Fibroblast of lung (primary cell): ENCODE measurements at regions not wholly inside any gene's neighbourhood (a gene's known extent, or its start where the extent isn't known, plus 50 kb on each side); places are given as distances from the start of the nearest gene placed in this dataset.

Experiments used
- DNase-seq, 2 donors: peaks; one replicate each; pipeline versions ENCODE4 v3.0.0 to v3.0.0-alpha.2; 2010; ENCODE audit warnings: low read depth in 2 of 2
- H2AFZ ChIP-seq: 2 replicates; pipeline ENCODE4 v1.5.1; 2012; ENCODE audit warnings: low read length, control low read depth, inconsistent platforms
- H3K27ac ChIP-seq: 2 replicates; pipeline ENCODE4 v1.5.1; 2011; ENCODE audit warnings: low read length, control low read depth; ENCODE audit not compliant: insufficient read depth
- H3K27me3 ChIP-seq: 2 replicates; pipeline ENCODE4 v1.5.1; 2011; ENCODE audit warnings: mild to moderate bottlenecking, low read length; ENCODE audit not compliant: control insufficient read depth, insufficient read depth
- H3K36me3 ChIP-seq: 2 replicates; pipeline ENCODE4 v1.5.1; 2011; ENCODE audit warnings: low read length; ENCODE audit not compliant: control insufficient read depth, insufficient read depth
- H3K4me1 ChIP-seq: 2 replicates; pipeline ENCODE4 v1.5.1; 2011; ENCODE audit warnings: low read length; ENCODE audit not compliant: control insufficient read depth, insufficient read depth; ENCODE audit errors: extremely low read depth
- H3K4me2 ChIP-seq: 2 replicates; pipeline ENCODE4 v1.5.1; 2011; ENCODE audit warnings: low read length, control low read depth; ENCODE audit not compliant: insufficient read depth; ENCODE audit errors: extremely low read depth
- H3K4me3 ChIP-seq, 4 experiments: fragments of 200-600 bp in 1 of 4; sonication (generic) in 1 of 4; replicated peaks in 1 of 4; 2 replicates each; pipeline ENCODE4 v1.5.1; 2011 to 2016; ENCODE audit warnings: low read length in 4 of 4, low read depth in 3 of 4, mild to moderate bottlenecking in 3 of 4, control low read depth in 2 of 4, inconsistent platforms in 1 of 4, mixed read lengths in 1 of 4; ENCODE audit not compliant: insufficient read depth in 1 of 4; ENCODE audit errors: control extremely low read depth in 1 of 4
- H3K79me2 ChIP-seq: 2 replicates; pipeline ENCODE4 v1.5.1; 2012; ENCODE audit warnings: mild to moderate bottlenecking, low read length, inconsistent platforms; ENCODE audit not compliant: control insufficient read depth, insufficient read depth
- H3K9ac ChIP-seq: 2 replicates; pipeline ENCODE4 v1.5.1; 2011; ENCODE audit warnings: mild to moderate bottlenecking, low read length, control low read depth; ENCODE audit not compliant: insufficient read depth
- H3K9me3 ChIP-seq: 2 replicates; pipeline ENCODE4 v1.5.1; 2012; ENCODE audit warnings: low read depth, low read length; ENCODE audit not compliant: control insufficient read depth, insufficient read depth
- H4K20me1 ChIP-seq: 2 replicates; pipeline ENCODE4 v1.5.1; 2011; ENCODE audit warnings: low read length; ENCODE audit not compliant: control insufficient read depth, insufficient read depth; ENCODE audit errors: extremely low read depth
- EZH2 ChIP-seq: IDR thresholded peaks from 2 replicates; pipeline ENCODE4 v1.5.1; 2012; ENCODE audit warnings: low read length, control low read depth, mild to moderate bottlenecking; ENCODE audit errors: missing control alignments
- TF ChIP-seq, protein P1 (sequence below), 2 donors: IDR thresholded peaks in 1 of 2; conservative IDR thresholded peaks in 1 of 2; 1 replicate in 1 of 2; 2 replicates in 1 of 2; pipeline ENCODE4 v1.5.1; 2011 to 2012; ENCODE audit warnings: low read length in 2 of 2, control low read depth in 1 of 2, inconsistent platforms in 1 of 2, low read depth in 1 of 2, mild to moderate bottlenecking in 1 of 2

GRCh38 chr21:16873176-16873575, 639.7 kb upstream of the CXADR start:
- no peak overlapping the region for H3K9ac ChIP-seq
- no peaks in the 10 kb centered on the region for H4K20me1 ChIP-seq
- H3K27ac ChIP-seq: no peak overlapping the region
- H3K4me3 ChIP-seq: no peak overlapping the region
- no peak overlapping the region for H3K4me2 ChIP-seq
- no peaks in the 10 kb centered on the region for H3K79me2 ChIP-seq
- no peak for DNase-seq
- H3K36me3 ChIP-seq: no peaks in the 10 kb centered on the region
- no peak overlapping the region for H2AFZ ChIP-seq
- no peaks in the 10 kb centered on the region for H3K4me1 ChIP-seq
- H3K27me3 ChIP-seq: no peaks in the 10 kb centered on the region
- TF ChIP-seq, protein P1, sequence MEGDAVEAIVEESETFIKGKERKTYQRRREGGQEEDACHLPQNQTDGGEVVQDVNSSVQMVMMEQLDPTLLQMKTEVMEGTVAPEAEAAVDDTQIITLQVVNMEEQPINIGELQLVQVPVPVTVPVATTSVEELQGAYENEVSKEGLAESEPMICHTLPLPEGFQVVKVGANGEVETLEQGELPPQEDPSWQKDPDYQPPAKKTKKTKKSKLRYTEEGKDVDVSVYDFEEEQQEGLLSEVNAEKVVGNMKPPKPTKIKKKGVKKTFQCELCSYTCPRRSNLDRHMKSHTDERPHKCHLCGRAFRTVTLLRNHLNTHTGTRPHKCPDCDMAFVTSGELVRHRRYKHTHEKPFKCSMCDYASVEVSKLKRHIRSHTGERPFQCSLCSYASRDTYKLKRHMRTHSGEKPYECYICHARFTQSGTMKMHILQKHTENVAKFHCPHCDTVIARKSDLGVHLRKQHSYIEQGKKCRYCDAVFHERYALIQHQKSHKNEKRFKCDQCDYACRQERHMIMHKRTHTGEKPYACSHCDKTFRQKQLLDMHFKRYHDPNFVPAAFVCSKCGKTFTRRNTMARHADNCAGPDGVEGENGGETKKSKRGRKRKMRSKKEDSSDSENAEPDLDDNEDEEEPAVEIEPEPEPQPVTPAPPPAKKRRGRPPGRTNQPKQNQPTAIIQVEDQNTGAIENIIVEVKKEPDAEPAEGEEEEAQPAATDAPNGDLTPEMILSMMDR (conservative IDR thresholded peaks at IDR 0.05 in 1 of 2, IDR thresholded peaks at IDR 0.05 in 1 of 2; ENCODE audit: low read depth in 1 of 2, low read length in 2 of 2): no peak
- no peak for TF ChIP-seq EZH2
- no peaks in the 10 kb centered on the region for H3K9me3 ChIP-seq

DNA sequence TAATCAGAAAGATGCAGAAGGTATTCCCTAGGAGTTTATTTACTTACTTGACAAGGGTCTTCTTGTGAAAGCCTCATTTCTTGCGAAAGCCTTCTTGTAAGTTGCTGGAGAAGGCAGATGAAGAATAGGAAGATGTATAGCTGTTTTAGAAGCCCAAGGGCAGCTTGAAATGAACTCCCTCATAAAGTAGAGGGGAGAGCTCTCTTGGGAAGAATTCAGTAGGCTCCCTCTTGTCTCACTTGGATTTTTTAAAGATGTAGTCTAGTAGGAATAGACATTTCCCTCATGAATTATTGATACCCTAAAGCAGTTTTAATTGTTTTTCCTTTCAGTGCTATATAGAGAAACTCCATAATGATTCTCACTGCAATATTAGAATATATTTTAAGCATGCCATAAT, 639.2 kb upstream of the CXADR start:
- H3K36me3 ChIP-seq: no peaks in the 10 kb centered on the region
- no peaks in the 10 kb centered on the region for H3K9me3 ChIP-seq
- no peak for DNase-seq
- no peaks in the 10 kb centered on the region for H4K20me1 ChIP-seq
- H3K4me3 ChIP-seq: no peak overlapping the region
- H3K27me3 ChIP-seq: no peaks in the 10 kb centered on the region
- TF ChIP-seq EZH2: no peak
- TF ChIP-seq, protein P1 (conservative IDR thresholded peaks at IDR 0.05 in 1 of 2, IDR thresholded peaks at IDR 0.05 in 1 of 2; ENCODE audit: low read depth in 1 of 2, low read length in 2 of 2): no peak
- H3K4me1 ChIP-seq: no peaks in the 10 kb centered on the region
- no peak overlapping the region for H2AFZ ChIP-seq
- H3K4me2 ChIP-seq: no peak overlapping the region
- no peaks in the 10 kb centered on the region for H3K79me2 ChIP-seq
- no peak overlapping the region for H3K27ac ChIP-seq
- no peak overlapping the region for H3K9ac ChIP-seq

- Histone ChIP-seq H3K9ac (no peak overlapping the region), H3K27me3 (no peaks in the 10 kb centered on the region), H3K4me1 (no peaks in the 10 kb centered on the region), H3K4me2 (no peak overlapping the region), H4K20me1 (no peaks in the 10 kb centered on the region), H3K4me3 (no peak overlapping the region), H3K27ac (no peak overlapping the region), H3K79me2 (no peaks in the 10 kb centered on the region), H3K9me3 (no peaks in the 10 kb centered on the region), H2AFZ (no peak overlapping the region), H3K36me3 (no peaks in the 10 kb centered on the region)
- DNase-seq: no peak
- TF ChIP-seq, protein P1 (conservative IDR thresholded peaks at IDR 0.05 in 1 of 2, IDR thresholded peaks at IDR 0.05 in 1 of 2; ENCODE audit: low read depth in 1 of 2, low read length in 2 of 2): no peak
- TF ChIP-seq EZH2: no peak
These were observed 633.4 kb upstream of the CXADR start for GRCh38 chr21:16879479-16879878.
